CD4-positive, alpha-beta T cell treated with Interleukin-15 for 1 hour (primary cell): ENCODE measurements at regions not wholly inside any gene's neighbourhood (a gene's known extent, or its start where the extent isn't known, plus 50 kb on each side); places are given as distances from the start of the nearest gene placed in this dataset.
A peak's percentile ranks its signal among the peaks of the same experiment; 100 is the strongest.
"Not testable (repeated sequence)": the region's sequence is repeated elsewhere in the genome, so short reads cannot be mapped to it uniquely, and the experiment has no call there.

Source experiments
- DNase-seq: peaks from one replicate; pipeline ENCODE4 v3.0.0-alpha.2; 2020

- no peak for DNase-seq
Observed at GRCh38 chr21:14825514-14825974, 239.3 kb downstream of the NRIP1 start.

- no peak for DNase-seq
Observed at GRCh38 chr21:14824126-14824525, 240.7 kb downstream of the NRIP1 start.

- DNase-seq, result no peak
Observed at GRCh38 chr21:14817311-14817710, 247.5 kb downstream of the NRIP1 start.

DNA sequence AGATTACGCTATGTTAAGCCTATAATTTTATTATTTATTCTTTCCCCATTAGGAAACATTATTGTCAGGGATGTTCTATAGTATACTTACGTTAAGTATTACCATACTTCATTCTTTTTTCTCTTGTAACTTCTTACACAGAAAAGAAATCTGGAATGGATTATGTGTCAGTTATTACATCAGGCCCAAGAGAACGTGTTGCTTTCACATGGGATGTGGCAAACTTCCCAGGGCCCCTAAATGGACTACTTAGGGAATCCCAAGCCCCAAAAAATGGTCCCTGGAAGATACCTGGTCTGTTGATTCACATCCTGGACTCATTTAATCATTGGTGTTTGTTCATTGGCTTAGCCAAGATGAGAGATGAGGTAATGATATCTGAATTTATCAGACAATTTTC lies 249.8 kb downstream of the NRIP1 start:
- DNase-seq, result no peak

- no peak for DNase-seq
Observed at GRCh38 chr21:14814282-14814681, 250.5 kb downstream of the NRIP1 start.

- DNase-seq, result not testable (repeated sequence)
Observed at GRCh38 chr21:14804170-14804569, 258.1 kb upstream of the SAMSN1 start.

DNA sequence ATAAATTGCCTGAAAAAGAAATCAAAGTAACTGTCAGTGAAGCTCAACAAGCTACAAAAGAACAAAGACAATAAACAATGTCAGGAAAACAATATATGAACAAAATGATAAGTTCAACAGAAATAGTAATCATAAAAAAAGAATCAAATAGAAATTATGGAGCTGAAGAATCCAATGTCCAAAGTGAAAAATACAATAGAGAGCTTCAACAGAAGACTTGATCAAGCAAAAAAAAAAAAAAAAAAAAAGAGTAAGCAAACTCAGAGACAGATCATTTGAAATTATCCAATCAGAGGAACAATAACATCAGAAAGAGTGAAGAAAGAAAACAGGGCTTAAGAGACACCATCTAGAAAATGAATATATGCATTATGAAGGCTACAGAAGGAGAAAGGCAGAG lies 251.4 kb upstream of the SAMSN1 start:
- no peak for DNase-seq

DNA sequence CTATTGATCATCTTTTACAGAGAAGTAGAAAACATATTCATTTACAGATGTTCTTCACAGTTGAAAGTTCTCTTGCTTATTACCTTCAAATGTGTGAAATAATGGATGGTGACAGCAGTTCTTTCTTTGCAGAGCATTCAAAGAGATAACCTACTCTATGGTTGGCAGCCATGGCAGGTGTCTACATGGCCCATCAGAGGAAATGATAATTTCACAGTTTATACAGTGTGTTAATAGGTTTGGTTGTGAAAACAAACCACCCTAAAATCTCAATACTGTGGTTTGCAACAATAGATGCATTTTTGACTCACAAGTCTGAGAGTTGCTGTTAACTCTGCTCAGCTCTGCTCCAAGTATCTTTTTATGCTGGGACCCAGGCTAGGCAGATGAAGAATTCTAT lies 241.2 kb upstream of the SAMSN1 start:
- no peak for DNase-seq

- DNase-seq, result no peak
Observed at GRCh38 chr21:14785679-14786078, 239.6 kb upstream of the SAMSN1 start.

- peak; percentile 48 for DNase-seq
Observed at GRCh38 chr21:14773777-14774345, 227.7 kb upstream of the SAMSN1 start.

GRCh38 chr21:14771593-14771992 lies 225.5 kb upstream of the SAMSN1 start:
- no peak for DNase-seq

DNA sequence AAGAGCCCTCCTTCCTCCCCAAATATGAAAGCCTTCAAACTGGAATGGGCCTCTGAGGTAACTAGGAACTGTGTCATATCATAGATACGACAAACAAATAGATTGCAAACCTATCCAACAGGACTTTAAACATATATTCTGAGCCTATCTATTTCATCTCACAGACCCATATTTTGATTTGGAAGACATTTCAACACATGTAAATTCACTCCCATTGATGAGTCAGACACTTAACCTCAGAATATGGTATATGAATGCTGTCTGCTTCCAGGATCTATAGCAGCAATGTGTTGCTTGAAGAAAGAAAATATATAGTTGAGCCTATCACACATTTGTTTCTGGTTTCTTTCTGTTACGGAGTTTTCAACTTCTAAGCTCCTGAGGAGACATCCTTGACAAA lies 221.9 kb upstream of the SAMSN1 start:
- no peak for DNase-seq

DNA sequence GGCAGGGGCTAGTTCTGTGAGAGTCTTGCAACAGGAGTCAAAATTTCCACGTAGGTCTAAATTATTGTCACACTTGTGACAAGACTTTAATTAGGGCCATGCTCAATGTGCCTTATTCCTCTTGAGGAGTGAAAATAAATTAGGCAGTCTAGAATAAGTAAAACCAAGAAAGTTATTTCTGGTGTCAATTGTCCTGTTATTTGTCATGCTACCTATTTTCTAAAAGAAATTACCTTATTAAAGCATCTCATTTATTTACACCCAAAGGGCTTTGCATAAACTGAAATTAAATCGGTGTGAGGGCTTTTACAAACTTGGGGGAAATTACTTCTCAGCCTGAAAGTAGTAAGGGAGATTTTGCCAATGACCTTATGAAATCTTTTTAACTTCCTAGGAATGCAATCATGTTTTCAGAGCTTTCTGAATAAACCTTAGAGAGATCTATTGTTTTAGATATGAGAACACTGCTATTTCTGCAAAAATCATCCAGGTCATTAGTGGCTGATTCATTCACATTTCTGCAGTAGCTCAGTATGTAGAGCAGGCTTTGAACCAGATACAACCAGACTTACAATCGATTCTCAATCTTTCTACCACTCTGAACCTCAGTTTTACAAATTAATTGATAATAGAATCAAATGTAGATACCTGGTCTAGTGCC lies 221.2 kb upstream of the SAMSN1 start:
- no peak for DNase-seq

DNA sequence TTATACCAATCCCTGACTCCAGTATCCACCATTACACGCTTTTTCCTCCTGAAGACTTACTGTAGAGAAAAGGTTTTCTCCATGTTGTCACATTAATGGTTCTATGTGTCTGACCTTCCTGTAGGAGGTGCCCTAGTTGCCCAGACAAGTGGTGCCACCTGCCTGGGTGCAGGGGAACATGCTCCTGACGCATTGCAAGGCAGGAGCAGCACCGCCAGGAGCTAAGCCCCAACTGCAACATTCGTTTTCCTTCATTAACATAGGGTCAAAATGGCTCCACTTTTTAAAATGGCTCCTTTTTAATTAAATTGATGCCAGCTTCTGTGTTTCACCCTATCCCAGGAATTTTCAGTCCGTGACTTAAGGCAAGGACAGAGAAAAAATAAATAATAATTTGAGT lies 220.1 kb upstream of the SAMSN1 start:
- no peak for DNase-seq

DNA sequence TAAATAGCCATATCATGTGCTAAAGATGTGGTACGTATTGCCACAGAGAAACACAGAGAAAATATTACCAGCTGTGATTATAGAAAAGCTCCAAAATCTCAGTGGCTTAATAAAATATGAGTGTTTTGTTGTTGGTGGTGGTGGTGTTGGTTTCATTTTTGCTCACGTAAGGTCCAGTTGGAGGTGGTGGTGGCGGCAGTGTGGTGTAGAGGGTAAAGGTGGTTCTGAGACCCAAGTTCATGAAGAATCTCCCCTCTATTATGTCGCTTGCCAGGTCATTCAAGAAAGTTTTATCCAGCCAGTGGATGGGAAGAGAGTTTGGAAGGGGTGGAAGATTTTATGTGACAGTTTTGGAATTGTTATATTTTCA lies 217.6 kb upstream of the SAMSN1 start:
- DNase-seq, result no peak

DNA sequence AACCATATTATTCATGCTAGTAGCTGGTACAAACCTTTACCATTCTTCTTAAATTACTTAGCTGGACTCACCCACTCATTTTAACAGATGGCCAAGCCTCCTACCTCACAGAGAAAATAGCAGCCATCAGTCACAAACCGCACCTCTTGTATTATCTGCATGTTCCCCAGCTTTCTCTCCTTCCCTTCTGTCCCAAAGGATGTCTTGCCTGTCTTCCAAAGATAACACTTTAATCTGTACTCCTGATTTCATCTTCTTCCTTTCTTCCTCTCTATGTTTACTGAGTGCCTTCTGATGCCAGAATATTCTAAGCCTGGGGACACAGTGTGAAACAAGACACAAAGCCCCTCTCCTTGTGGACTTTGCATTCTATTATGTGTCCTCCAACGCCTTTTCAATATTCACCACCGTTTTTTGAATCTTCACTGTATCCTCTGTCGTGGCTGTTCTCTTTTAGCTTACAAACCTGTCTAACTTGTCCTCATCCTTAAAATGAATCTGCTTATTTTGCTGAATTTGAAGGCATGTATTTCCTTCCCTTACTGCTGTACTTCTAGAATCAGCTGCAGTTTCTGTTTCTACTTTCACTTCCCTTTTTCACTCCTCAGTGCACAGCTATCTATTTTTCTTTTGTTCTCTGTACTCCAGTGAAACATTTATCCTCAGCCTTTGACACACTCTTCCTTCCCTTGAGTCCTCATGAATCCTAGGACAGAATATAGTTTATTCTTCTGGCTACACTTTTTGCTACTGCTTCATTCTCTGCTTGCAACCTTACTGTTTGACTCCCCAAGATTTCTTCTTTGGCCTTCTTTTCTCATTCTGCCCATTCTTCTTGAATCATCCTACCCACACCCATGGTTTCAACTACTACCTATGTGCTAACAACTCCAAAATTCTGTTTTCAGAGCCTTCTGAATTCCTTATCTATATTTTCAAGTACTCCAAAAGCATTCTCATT lies 216.9 kb upstream of the SAMSN1 start:
- no peak for DNase-seq

- no peak for DNase-seq
Observed at GRCh38 chr21:14762327-14762726, 216.2 kb upstream of the SAMSN1 start.

DNA sequence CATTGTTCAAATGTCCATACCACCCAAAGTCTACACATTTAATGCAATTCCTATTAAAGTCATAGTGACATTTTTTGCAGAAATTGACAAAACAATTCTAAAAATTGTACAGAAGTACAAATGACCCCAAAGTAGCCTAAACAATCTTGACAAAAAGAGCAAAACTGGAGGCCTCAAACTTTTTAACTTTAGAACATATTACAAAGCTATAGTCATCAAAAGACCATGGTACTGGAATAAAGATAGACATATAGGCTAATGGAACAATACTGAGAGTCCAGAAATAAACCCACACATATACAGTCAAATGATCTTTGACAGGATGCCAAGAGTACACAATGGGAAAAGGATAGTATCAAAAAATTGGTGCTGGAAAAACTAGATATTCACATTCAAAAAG lies 213.2 kb upstream of the SAMSN1 start:
- DNase-seq, result no peak

- DNase-seq, result no peak
Observed at GRCh38 chr21:14758849-14759248, 212.7 kb upstream of the SAMSN1 start.

GRCh38 chr21:14757533-14758327 lies 211.6 kb upstream of the SAMSN1 start:
- DNase-seq, result no peak

- DNase-seq, result no peak
Observed at GRCh38 chr21:14755086-14755485, 209.0 kb upstream of the SAMSN1 start.

- DNase-seq, result no peak
Observed at GRCh38 chr21:14754682-14755081, 208.6 kb upstream of the SAMSN1 start.

- no peak for DNase-seq
Observed at GRCh38 chr21:14754259-14754604, 208.1 kb upstream of the SAMSN1 start.
